A549 (cell line): ENCODE measurements at regions not wholly inside any gene's neighbourhood (a gene's known extent, or its start where the extent isn't known, plus 50 kb on each side); places are given as distances from the start of the nearest gene placed in this dataset.

Experiments
- ATAC-seq, 2 experiments: fragments of 200-7000 bp in 1 of 2; fragments of >200 bp in 1 of 2; cut with Nextera tagmentation in 1 of 2; cut with Tn5 transposase in 1 of 2; 3 replicates each; pipeline versions ENCODE4 v1.8.0 to v1.9.1; 2018 to 2020; ENCODE audit warnings: mild to moderate bottlenecking in 1 of 2, moderate library complexity in 1 of 2
- CTCF ChIA-PET: fragments of 300-600 bp; sonication (Branson Sonifier 250); formaldehyde crosslinking; extraction: SDS; loops from one replicate; lab custom pipeline; 2021; ENCODE audit warnings: antibody characterized with exemption, inconsistent platforms; lab: Yijun Ruan, JAX
- POLR2A ChIA-PET: fragments of 350-600 bp; formaldehyde crosslinking; extraction: SDS; loops from one replicate; lab custom pipeline; 2021; ENCODE audit warnings: antibody characterized with exemption, inconsistent platforms; lab: Yijun Ruan, JAX
- DNase-seq, 2 experiments: peaks; one replicate each; pipeline versions ENCODE4 v3.0.0 to v3.0.0-alpha.2; 2011 to 2016; ENCODE audit warnings: low read depth in 1 of 2, low spot score in 1 of 2
- FAIRE-seq: peaks from 2 replicates; lab custom pipeline; 2011; peaks lifted over from hg19 to GRCh38; lab: Jason Lieb, UNC
- H3K27ac ChIP-seq, 2 experiments: fragments of >200 bp; sonication (Bioruptor Twin); formaldehyde crosslinking; 3 replicates each; pipeline ENCODE4 v1.5.1; 2016 to 2017
- H3K4me1 ChIP-seq: fragments of >200 bp; sonication (Bioruptor Twin); formaldehyde crosslinking; 3 replicates; pipeline ENCODE4 v1.6.1; 2016
- H3K4me2 ChIP-seq: fragments of >200 bp; sonication (Bioruptor Twin); formaldehyde crosslinking; 3 replicates; pipeline ENCODE4 v1.6.1; 2016
- H3K4me3 ChIP-seq: fragments of >200 bp; sonication (Bioruptor Twin); formaldehyde crosslinking; 3 replicates; pipeline ENCODE4 v1.5.1; 2016
- H3K9me3 ChIP-seq: fragments of >200 bp; sonication (Bioruptor Twin); formaldehyde crosslinking; 3 replicates; pipeline ENCODE4 v1.6.1; 2016
- ATOH8 ChIP-seq: fragments of 250-450 bp; sonication (Bioruptor Pico); IDR thresholded peaks from 2 replicates; pipeline ENCODE4 v1.5.0; 2020; ENCODE audit warnings: low read depth, mild to moderate bottlenecking, moderate library complexity
- CBX2 ChIP-seq: fragments of 200-600 bp; sonication (generic); IDR thresholded peaks from 2 replicates; pipeline ENCODE4 v1.6.1; 2016; ENCODE audit warnings: low read depth, mild to moderate bottlenecking, borderline replicate concordance
- CHD4 ChIP-seq: fragments of 200-600 bp; sonication (generic); IDR thresholded peaks from 2 replicates; pipeline ENCODE4 v1.6.1; 2016; ENCODE audit warnings: antibody characterized with exemption, mild to moderate bottlenecking, borderline replicate concordance
- CTCF ChIP-seq: fragments of >200 bp; sonication (Bioruptor Twin); formaldehyde crosslinking; IDR thresholded peaks from 3 replicates; pipeline ENCODE4 v1.5.1; 2016
- EHMT2 ChIP-seq: fragments of 200-600 bp; sonication (generic); IDR thresholded peaks from 2 replicates; pipeline ENCODE4 v1.6.1; 2016; ENCODE audit warnings: antibody characterized with exemption, low read depth, mild to moderate bottlenecking, moderate library complexity
- FOSL2 ChIP-seq, 2 experiments: fragments of 450-650 bp in 1 of 2; fragments of >200 bp in 1 of 2; sonication (Bioruptor Twin) in 1 of 2; formaldehyde crosslinking; IDR thresholded peaks; 2 replicates each; pipeline versions ENCODE4 v1.5.0 to v1.6.1; 2016 to 2020; ENCODE audit warnings: mild to moderate bottlenecking in 1 of 2, moderate library complexity in 1 of 2
- GATA3 ChIP-seq: IDR thresholded peaks from 2 replicates; pipeline ENCODE4 v1.6.1; 2012; ENCODE audit warnings: borderline replicate concordance
- HDAC2 ChIP-seq: fragments of 200-600 bp; sonication (generic); IDR thresholded peaks from 2 replicates; pipeline ENCODE4 v1.6.1; 2016
- HEYL ChIP-seq: fragments of 250-450 bp; sonication (Bioruptor Pico); IDR thresholded peaks from 2 replicates; pipeline ENCODE4 v1.8.0; 2021; ENCODE audit warnings: mild to moderate bottlenecking, moderate library complexity
- HOXB5 ChIP-seq: fragments of 250-450 bp; sonication (Bioruptor Pico); IDR thresholded peaks from 2 replicates; pipeline ENCODE4 v1.5.0; 2020; ENCODE audit warnings: mild to moderate bottlenecking, moderate library complexity
- JUN ChIP-seq, 2 experiments: fragments of >200 bp; sonication (Bioruptor Twin); formaldehyde crosslinking; IDR thresholded peaks; 2 replicates in 1 of 2; 3 replicates in 1 of 2; pipeline ENCODE4 v1.6.1; 2016 to 2017
- MAFK ChIP-seq: fragments of 450-650 bp; IDR thresholded peaks from 2 replicates; pipeline ENCODE4 v1.6.1; 2014; ENCODE audit not compliant: partially characterized antibody
- MYC ChIP-seq: IDR thresholded peaks from 2 replicates; pipeline ENCODE4 v1.6.1; 2012; ENCODE audit warnings: mild to moderate bottlenecking, inconsistent platforms, low read length, improper control_type of control experiment, borderline replicate concordance
- NR3C1 ChIP-seq: fragments of >200 bp; sonication (Bioruptor Twin); formaldehyde crosslinking; IDR thresholded peaks from 3 replicates; pipeline ENCODE4 v1.6.1; 2017
- PBX3 ChIP-seq: IDR thresholded peaks from 2 replicates; pipeline ENCODE4 v1.6.1; 2012
- POLR2A ChIP-seq: IDR thresholded peaks from 2 replicates; pipeline ENCODE4 v1.6.1; 2012; ENCODE audit warnings: mild to moderate bottlenecking, low read length
- RARB ChIP-seq: fragments of 250-450 bp; sonication (Bioruptor Pico); IDR thresholded peaks from 2 replicates; pipeline ENCODE4 v1.8.0; 2021; ENCODE audit warnings: mild to moderate bottlenecking, moderate library complexity
- SREBF2 ChIP-seq: fragments of 450-650 bp; IDR thresholded peaks from 2 replicates; pipeline ENCODE4 v1.6.1; 2014; ENCODE audit warnings: mild to moderate bottlenecking, moderate library complexity
- TP53 ChIP-seq: fragments of 250-450 bp; sonication (Bioruptor Pico); IDR thresholded peaks from 2 replicates; pipeline ENCODE4 v1.5.0; 2021; ENCODE audit warnings: mild to moderate bottlenecking, moderate library complexity
- ZC3H11A ChIP-seq: fragments of 450-650 bp; IDR thresholded peaks from 2 replicates; pipeline ENCODE4 v1.6.1; 2014; ENCODE audit warnings: antibody characterized with exemption, mild to moderate bottlenecking
- ZFP36 ChIP-seq: fragments of 450-650 bp; IDR thresholded peaks from 2 replicates; pipeline ENCODE4 v1.6.1; 2014; ENCODE audit warnings: borderline replicate concordance; ENCODE audit not compliant: partially characterized antibody
- ZNF302 ChIP-seq: fragments of 250-450 bp; sonication (Bioruptor Pico); IDR thresholded peaks from 2 replicates; pipeline ENCODE4 v1.9.0; 2021; ENCODE audit warnings: inconsistent platforms, mild to moderate bottlenecking, moderate library complexity
- WGBS: methylation state at CpG from one replicate; pipeline ENCODE4 v1.1.6; 2017; ENCODE audit errors: missing lambda C conversion rate; 5-methylcytosine and 5-hydroxymethylcytosine counted together

- Histone ChIP-seq H3K4me2 (no peak overlapping the region), H3K4me1 (no peaks in the 10 kb centered on the region), H3K4me3 (no peak overlapping the region), H3K9me3 (0 out of 3 replicates have a peak, but pooled peaks cover 3% of the 10 kb centered on the region), H3K27ac (no peak overlapping the region)
- no peak for DNase-seq
- POLR2A ChIA-PET, result no interaction called here
- CTCF ChIA-PET, result no interaction called here
- TF ChIP-seq SREBF2 (no peak), PBX3 (no peak)
- ATAC-seq, result no peak
- 40% methylated on average over 9 of the region's 9 CpGs for WGBS
- no peak for FAIRE-seq
Observed at GRCh38 chr5:54624805-54625568, 107.4 kb downstream of the SNX18 start.

- CTCF ChIA-PET, result no interaction called here
- TF ChIP-seq MYC (no peak), ZNF302 (CRISPR knock-in tag) (no peak), ZC3H11A (no peak), CTCF (no peak), CHD4 (no peak), CBX2 (no peak), HEYL (no peak), JUN (IDR thresholded peaks at IDR 0.05) (no peak), ATOH8 (CRISPR knock-in tag) (no peak), FOSL2 (IDR thresholded peaks at IDR 0.05) (no peak), FOSL2 (CRISPR knock-in tag; IDR thresholded peaks at IDR 0.05) (no peak), MAFK (no peak), POLR2A (no peak), TP53 (CRISPR knock-in tag) (no peak), RARB (CRISPR knock-in tag) (no peak), ZFP36 (no peak)
- TF ChIP-seq, all 56 proteins: peak for 0
- no peaks in the 10 kb centered on the region for H3K4me1 ChIP-seq
- H3K4me2 ChIP-seq, result no peak overlapping the region
- POLR2A ChIA-PET, result no interaction called here
- ATAC-seq (no peak), DNase-seq (no peak), FAIRE-seq (no peak)
- H3K9me3 ChIP-seq, result no peaks in the 10 kb centered on the region
- H3K27ac ChIP-seq, result no peak overlapping the region
- H3K4me3 ChIP-seq, result no peak overlapping the region
- WGBS, result 36% methylated on average over 5 of the region's 5 CpGs
Observed at GRCh38 chr5:54621709-54622108, 104.2 kb downstream of the SNX18 start.

- Histone ChIP-seq H3K4me2 (no peak overlapping the region), H3K4me1 (no peaks in the 10 kb centered on the region), H3K4me3 (no peak overlapping the region), H3K27ac (no peak overlapping the region), H3K9me3 (no peaks in the 10 kb centered on the region)
- FAIRE-seq (no peak), ATAC-seq (no peak), DNase-seq (no peak)
- no peak for TF ChIP-seq EHMT2
- TF ChIP-seq GATA3, result no peak
- no peak for TF ChIP-seq HOXB5 (CRISPR knock-in tag)
- TF ChIP-seq HDAC2, result no peak
- TF ChIP-seq NR3C1, result no peak
- ChIA-PET POLR2A (no interaction called here), CTCF (no interaction called here)
- 38% methylated on average over 1 of the region's 1 CpG for WGBS
Observed at GRCh38 chr5:54621048-54621447, 103.5 kb downstream of the SNX18 start.
